VCaP (cell line): ENCODE measurements at regions not wholly inside any gene's neighbourhood (a gene's known extent, or its start where the extent isn't known, plus 50 kb on each side); places are given as distances from the start of the nearest gene placed in this dataset.

Source experiments
- H3K27ac ChIP-seq: fragments of 450-650 bp; 2 replicates; pipeline ENCODE4 v1.5.1; 2017
- TF ChIP-seq, protein P1 (sequence below): fragments of 450-650 bp; conservative IDR thresholded peaks from 2 replicates; pipeline ENCODE4 v1.5.1; 2017; ENCODE audit warnings: mild to moderate bottlenecking, moderate library complexity

DNA sequence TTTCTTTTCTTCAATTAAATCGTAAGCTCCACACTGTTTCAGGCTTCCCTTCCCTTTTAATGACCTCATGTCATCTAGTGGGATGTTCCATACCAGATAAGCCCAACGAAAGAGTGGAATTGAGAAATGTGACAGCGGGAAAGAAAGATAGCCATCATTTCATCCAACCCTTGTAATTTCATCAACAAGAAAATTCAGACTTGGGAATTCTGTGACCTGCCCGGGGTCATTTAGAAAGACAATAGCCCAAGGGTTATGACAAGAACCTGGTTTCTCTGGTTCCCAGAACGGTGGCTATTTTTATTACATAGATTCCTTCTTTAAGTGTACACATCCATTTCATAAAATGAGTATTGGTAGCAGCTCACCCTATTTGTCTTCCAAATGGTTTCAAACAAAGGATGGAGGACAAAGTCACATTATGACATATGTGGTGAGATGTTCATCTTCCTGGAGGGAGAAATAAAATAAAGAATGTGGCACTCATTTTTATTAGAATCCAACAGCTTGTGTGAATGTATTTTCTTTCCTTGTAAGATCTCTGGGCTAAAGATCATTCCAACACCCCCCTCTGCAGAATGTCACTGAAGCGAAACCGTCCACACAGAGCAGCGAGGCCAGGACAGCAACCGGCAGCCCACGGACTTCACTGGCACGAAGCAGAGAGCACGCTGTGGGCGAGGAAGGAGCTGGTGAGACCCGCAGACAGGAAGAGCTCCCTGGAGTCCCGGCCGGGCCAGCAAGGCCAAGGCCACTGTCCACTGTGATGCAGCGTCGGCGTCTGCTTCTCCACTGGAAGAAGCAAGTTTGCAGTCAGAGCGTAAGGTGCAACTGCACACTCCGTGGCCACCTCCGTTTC is 199.9 kb downstream of the KLF6 start:
- TF ChIP-seq, protein P1, sequence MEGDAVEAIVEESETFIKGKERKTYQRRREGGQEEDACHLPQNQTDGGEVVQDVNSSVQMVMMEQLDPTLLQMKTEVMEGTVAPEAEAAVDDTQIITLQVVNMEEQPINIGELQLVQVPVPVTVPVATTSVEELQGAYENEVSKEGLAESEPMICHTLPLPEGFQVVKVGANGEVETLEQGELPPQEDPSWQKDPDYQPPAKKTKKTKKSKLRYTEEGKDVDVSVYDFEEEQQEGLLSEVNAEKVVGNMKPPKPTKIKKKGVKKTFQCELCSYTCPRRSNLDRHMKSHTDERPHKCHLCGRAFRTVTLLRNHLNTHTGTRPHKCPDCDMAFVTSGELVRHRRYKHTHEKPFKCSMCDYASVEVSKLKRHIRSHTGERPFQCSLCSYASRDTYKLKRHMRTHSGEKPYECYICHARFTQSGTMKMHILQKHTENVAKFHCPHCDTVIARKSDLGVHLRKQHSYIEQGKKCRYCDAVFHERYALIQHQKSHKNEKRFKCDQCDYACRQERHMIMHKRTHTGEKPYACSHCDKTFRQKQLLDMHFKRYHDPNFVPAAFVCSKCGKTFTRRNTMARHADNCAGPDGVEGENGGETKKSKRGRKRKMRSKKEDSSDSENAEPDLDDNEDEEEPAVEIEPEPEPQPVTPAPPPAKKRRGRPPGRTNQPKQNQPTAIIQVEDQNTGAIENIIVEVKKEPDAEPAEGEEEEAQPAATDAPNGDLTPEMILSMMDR: no peak
- H3K27ac ChIP-seq: no peak overlapping the region; the same call in 1 of the 2 replicates

DNA sequence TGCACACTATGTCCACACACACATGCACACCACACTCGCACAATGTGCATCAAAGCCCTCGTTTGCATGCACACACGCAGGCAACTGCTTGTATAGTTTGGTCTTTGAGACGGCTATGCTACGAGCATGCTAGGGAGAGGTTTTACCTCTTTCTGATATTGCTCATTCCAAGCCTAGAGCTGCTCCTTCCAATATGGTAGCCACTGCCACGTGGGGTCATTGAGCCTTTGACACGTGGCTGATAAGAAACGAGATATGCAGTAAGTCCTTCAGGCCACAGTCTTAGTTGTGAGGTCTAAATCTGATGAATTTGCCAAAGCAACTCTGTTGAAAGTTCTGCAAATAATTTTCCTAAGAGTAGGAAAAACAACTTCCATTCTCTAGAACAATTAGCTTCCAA is 204.4 kb downstream of the KLF6 start:
- H3K27ac ChIP-seq: no peak overlapping the region
- TF ChIP-seq, protein P1: no peak

DNA sequence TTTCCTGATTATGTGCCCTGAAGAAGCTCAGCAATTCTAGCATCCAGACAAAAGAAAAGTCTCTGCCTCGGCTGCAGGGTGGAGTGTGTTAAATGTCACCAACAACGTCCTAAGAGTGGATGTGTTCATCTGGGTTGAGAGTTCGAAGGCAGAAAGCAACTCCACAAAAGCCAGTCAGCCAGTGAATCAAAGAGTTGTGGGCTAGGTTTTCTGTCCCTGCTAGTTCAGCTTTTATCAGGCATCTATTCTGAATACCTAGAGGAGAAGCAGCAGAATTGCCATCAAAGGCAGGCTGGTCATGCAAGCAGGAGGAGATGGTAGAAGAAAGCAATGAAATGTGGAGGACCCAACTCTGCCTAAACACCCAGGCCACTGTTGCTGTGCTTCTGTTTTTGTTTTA is 205.2 kb downstream of the KLF6 start:
- TF ChIP-seq, protein P1: no peak
- no peak overlapping the region for H3K27ac ChIP-seq

DNA sequence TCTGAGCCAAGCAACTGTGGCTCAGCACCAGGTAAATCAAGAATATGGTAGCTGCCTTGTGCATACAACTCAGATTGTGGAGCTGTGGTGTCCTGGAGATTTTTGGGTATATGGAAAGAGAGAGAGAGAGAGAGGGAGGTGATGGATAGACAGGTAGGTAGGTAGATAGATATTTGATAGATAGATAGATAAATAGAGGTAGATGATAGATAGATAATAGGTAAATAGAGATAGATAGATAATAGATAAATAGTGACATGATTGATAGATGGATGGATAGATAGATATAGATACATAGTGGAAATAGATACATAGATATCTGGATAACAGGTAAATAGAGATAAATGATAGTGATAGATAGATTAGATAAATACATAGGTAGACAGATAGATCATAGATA is 206.3 kb downstream of the KLF6 start:
- no peak overlapping the region for H3K27ac ChIP-seq
- TF ChIP-seq, protein P1: no peak

DNA sequence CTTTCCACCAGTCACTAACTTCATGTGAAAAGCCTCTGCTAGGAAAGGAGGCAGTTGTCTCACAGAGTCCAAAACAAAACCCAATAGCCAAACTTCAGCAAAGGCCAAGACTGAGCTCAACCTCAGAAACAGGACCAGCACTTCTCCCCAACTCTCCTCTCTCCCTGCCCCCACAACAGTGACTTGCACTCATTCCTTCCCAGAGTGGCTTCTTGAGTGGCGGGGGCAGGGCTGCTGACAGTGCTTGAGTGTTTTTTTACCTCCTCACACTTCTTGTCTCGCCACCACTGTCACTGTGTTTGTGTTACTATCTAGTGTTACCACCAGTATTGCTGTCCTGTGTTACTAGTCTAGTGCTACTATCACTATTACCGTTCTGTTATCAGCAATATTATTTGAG is 206.8 kb downstream of the KLF6 start:
- TF ChIP-seq, protein P1: no peak
- no peak overlapping the region for H3K27ac ChIP-seq

DNA sequence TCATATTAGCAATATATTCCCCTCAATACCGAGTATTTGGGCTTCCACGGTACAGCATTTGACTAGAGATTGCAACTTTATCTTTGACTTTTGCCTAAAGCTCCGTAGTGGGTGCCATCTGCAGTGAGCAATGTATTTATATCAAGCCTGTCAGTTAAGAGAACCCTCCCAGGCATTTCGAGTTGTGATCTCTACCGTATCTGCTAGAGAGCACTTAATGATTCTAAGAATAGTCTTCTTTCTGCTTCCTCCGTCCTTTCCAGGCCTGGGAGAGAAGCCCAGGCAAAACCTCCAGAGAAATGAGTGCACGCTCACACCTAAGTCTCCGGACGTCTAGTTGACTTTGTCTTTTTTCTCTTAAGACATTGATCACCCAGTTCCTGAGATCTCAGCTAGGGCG is 210.6 kb downstream of the KLF6 start:
- TF ChIP-seq, protein P1: no peak
- no peak overlapping the region for H3K27ac ChIP-seq

DNA sequence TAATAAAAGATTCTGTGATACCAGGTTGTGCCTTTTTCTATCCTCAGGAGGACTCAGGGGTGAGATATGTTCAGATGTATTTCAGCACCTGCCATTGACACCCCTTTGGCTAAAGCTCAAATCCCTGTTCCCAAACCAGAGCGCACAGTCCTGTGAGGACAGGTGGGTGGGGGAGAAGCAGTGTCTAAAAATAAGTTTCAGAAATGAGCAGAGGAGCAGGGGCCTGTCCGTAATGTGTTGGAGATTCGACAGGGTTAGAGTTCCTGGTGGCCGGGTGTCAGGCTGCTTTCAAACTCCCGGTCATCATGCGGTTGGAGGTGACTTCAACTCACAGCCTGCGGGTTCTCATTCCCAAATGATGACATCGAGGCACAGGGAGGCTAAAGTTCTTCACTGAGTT is 211.5 kb downstream of the KLF6 start:
- H3K27ac ChIP-seq: no peak overlapping the region
- TF ChIP-seq, protein P1: no peak
